Naive thymus-derived CD4-positive, alpha-beta T cell (primary cell): ENCODE measurements at regions not wholly inside any gene's neighbourhood (a gene's known extent, or its start where the extent isn't known, plus 50 kb on each side); places are given as distances from the start of the nearest gene placed in this dataset.
A peak's percentile ranks its signal among the peaks of the same experiment; 100 is the strongest.

Source experiments
- ATAC-seq: fragments of 150-1000 bp; cut with Tn5 transposase; 2 replicates; pipeline ENCODE4 v1.10.0; 2021; ENCODE audit warnings: mild to moderate bottlenecking, moderate library complexity
- CTCF ChIA-PET: fragments of 350-600 bp; sonication (Branson Sonifier 250); formaldehyde crosslinking; loops from one replicate; lab custom pipeline; 2021; ENCODE audit warnings: antibody characterized with exemption; lab: Charles Lee
- POLR2A ChIA-PET: fragments of 350-600 bp; sonication (Branson Sonifier 250); formaldehyde crosslinking; loops from one replicate; lab custom pipeline; 2021; ENCODE audit warnings: antibody characterized with exemption, inconsistent platforms; lab: Charles Lee
- DNase-seq, 9 donors: peaks; one replicate each; pipeline versions ENCODE4 v3.0.0 to v3.0.0-alpha.2; 2020 to 2022; ENCODE audit warnings: mixed read lengths in 1 of 9
- H3K27ac ChIP-seq: one replicate; pipeline ENCODE4 v1.7.0; 2013; ENCODE audit warnings: mild to moderate bottlenecking, low read depth, low read length, moderate library complexity
- H3K27me3 ChIP-seq, 2 donors: one replicate each; pipeline ENCODE4 v1.7.0; 2013; ENCODE audit warnings: low read length in 2 of 2, mild to moderate bottlenecking in 2 of 2, moderate library complexity in 2 of 2; ENCODE audit not compliant: control insufficient read depth in 2 of 2, insufficient read depth in 2 of 2
- H3K36me3 ChIP-seq, 3 experiments: 1 replicate in 2 of 3; 2 replicates in 1 of 3; pipeline ENCODE4 v1.7.0; 2013; ENCODE audit warnings: low read length in 3 of 3, mild to moderate bottlenecking in 3 of 3, moderate library complexity in 1 of 3; ENCODE audit not compliant: insufficient read depth in 3 of 3, control insufficient read depth in 2 of 3
- H3K4me1 ChIP-seq, 2 donors: one replicate each; pipeline ENCODE4 v1.7.0; 2013; ENCODE audit warnings: low read length in 2 of 2, mild to moderate bottlenecking in 2 of 2, moderate library complexity in 1 of 2; ENCODE audit not compliant: control insufficient read depth in 2 of 2, insufficient read depth in 2 of 2
- H3K4me3 ChIP-seq: 2 replicates; pipeline ENCODE4 v1.7.0; 2013; ENCODE audit warnings: mild to moderate bottlenecking, low read length
- H3K9me3 ChIP-seq, 3 experiments: 1 replicate in 2 of 3; 2 replicates in 1 of 3; pipeline ENCODE4 v1.7.0; 2013; ENCODE audit warnings: low read length in 3 of 3; ENCODE audit not compliant: control insufficient read depth in 2 of 3
- H3K27ac Mint-ChIP-seq, 9 donors: one replicate each; pipeline ENCODE4 v1.8.0; 2020 to 2022; ENCODE audit warnings: mixed read lengths in 9 of 9, mild to moderate bottlenecking in 8 of 9, moderate library complexity in 5 of 9, inconsistent platforms in 2 of 9
- H3K27me3 Mint-ChIP-seq, 5 donors: one replicate each; pipeline ENCODE4 v1.8.0; 2021 to 2022; ENCODE audit warnings: mixed read lengths in 5 of 5, mild to moderate bottlenecking in 1 of 5
- H3K36me3 Mint-ChIP-seq, 5 donors: one replicate each; pipeline ENCODE4 v1.8.0; 2020 to 2022; ENCODE audit warnings: mixed read lengths in 5 of 5, mild to moderate bottlenecking in 3 of 5, inconsistent platforms in 1 of 5
- H3K4me1 Mint-ChIP-seq, 7 donors: one replicate each; pipeline ENCODE4 v1.8.0; 2020 to 2022; ENCODE audit warnings: mixed read lengths in 7 of 7, mild to moderate bottlenecking in 3 of 7, inconsistent platforms in 1 of 7
- H3K4me3 Mint-ChIP-seq, 10 donors: one replicate each; pipeline ENCODE4 v1.8.0; 2020 to 2022; ENCODE audit warnings: mild to moderate bottlenecking in 10 of 10, mixed read lengths in 10 of 10, moderate library complexity in 6 of 10, inconsistent platforms in 2 of 10
- H3K9me3 Mint-ChIP-seq, 11 donors: one replicate each; pipeline ENCODE4 v1.8.0; 2020 to 2022; ENCODE audit warnings: mixed read lengths in 11 of 11, mild to moderate bottlenecking in 4 of 11, inconsistent platforms in 1 of 11, moderate library complexity in 1 of 11
- intact Hi-C, 2 donors: fragments of 100-400 bp; cut with micrococcal nuclease; formaldehyde crosslinking; loops; one replicate each; pipeline ENCODE4 v1.15.1; 2023

DNA sequence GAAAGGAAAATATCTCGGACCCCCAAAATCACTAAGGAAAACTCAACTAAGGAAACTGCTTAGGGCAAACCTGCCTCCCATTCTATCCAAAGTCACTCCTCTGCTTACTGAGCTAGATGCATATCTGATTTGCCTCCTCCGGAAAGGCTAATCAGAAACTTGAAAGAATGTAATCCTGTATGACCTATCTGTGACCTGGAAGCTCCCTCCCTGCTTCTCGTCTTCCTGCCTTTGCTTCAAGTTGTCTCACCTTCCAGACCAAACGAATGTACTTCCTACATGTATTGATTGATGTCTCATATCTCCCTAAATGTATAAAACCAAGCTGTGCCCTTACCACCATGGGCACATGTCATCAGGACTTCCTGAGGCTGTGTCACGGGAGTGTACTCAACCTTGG lies 58.1 kb upstream of the SEC61G start:
- Mint-ChIP-seq H3K4me3 (no peak overlapping the region), H3K27ac (no peak overlapping the region), H3K27me3 (peaks cover 0 to 16% (median 9%) of the 10 kb centered on the region in 5 donors), H3K9me3 (no peaks in the 10 kb centered on the region), H3K4me1 (no peaks in the 10 kb centered on the region), H3K36me3 (no peaks in the 10 kb centered on the region)
- Histone ChIP-seq H3K27me3 (no peaks in the 10 kb centered on the region), H3K9me3 (no peaks in the 10 kb centered on the region), H3K36me3 (no peaks in the 10 kb centered on the region), H3K4me1 (no peaks in the 10 kb centered on the region), H3K4me3 (no peak overlapping the region), H3K27ac (no peak overlapping the region)
- DNase-seq (no peak), ATAC-seq (no peak)
- ChIA-PET CTCF (no interaction called here), POLR2A (no interaction called here)
- intact Hi-C loops: no loop called here

DNA sequence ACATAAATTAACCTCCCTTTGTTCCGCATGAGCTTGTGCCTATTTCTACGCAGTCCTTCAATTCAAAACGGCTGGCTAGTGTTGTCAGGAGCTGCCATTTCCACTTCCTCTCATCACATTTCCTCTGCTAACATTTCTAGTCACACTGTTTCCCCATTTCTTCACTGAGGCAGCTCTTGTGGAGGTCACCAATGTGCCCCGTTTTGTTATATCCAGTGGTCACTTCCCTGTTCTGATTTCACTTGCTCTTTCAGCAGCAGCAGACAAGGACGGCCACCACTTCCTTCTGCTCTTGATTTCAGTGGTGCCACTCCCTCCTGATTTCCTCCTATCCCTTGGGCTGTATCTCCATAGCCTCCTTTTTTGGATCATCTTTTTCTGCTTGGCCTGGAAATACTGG lies 64.8 kb upstream of the SEC61G start:
- ChIA-PET POLR2A (no interaction called here), CTCF (no interaction called here)
- H3K4me1 Mint-ChIP-seq: peaks cover 0 to 2% (median 0%) of the 10 kb centered on the region in 7 donors
- peaks cover 0 to 14% (median 0%) of the 10 kb centered on the region in 11 donors for H3K9me3 Mint-ChIP-seq
- intact Hi-C loops: no loop called here
- Histone ChIP-seq H3K4me3 (no peak overlapping the region), H3K36me3 (no peaks in the 10 kb centered on the region), H3K27ac (no peak overlapping the region), H3K9me3 (no peaks in the 10 kb centered on the region), H3K27me3 (no peaks in the 10 kb centered on the region), H3K4me1 (no peaks in the 10 kb centered on the region)
- peaks cover 9 to 45% (median 31%) of the 10 kb centered on the region in 5 donors for H3K27me3 Mint-ChIP-seq
- DNase-seq (no peak), ATAC-seq (peak; percentile 66)
- H3K27ac Mint-ChIP-seq: no peak overlapping the region
- H3K4me3 Mint-ChIP-seq: no peak overlapping the region
- H3K36me3 Mint-ChIP-seq: no peaks in the 10 kb centered on the region

DNA sequence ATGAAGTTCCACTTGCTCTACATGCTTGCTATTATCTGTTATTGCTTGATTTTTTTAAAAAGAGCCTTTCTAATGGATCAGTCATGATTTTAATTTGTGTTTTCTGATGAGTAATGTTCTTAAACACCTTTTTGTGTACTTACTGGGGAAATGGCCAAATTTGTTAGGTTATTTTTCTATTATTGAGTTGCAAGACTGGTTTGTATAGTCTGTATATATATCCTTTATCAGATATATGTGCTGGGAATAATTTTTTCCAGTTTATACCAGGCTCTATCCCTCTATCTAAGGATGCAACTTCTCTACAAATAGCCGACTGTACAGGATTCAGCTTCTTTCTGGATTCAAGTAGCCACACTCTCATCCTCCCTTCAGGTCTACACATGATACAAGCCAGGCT lies 65.6 kb upstream of the SEC61G start:
- no peak overlapping the region for H3K27ac ChIP-seq
- ChIA-PET POLR2A (no interaction called here), CTCF (no interaction called here)
- no peaks in the 10 kb centered on the region for H3K4me1 ChIP-seq
- no peaks in the 10 kb centered on the region for H3K36me3 ChIP-seq
- ATAC-seq (no peak), DNase-seq (no peak)
- no peaks in the 10 kb centered on the region for H3K9me3 ChIP-seq
- Mint-ChIP-seq H3K4me1 (peaks cover 0 to 2% (median 0%) of the 10 kb centered on the region in 7 donors), H3K4me3 (no peak overlapping the region), H3K27me3 (peaks cover 9 to 45% (median 30%) of the 10 kb centered on the region in 5 donors), H3K36me3 (no peaks in the 10 kb centered on the region), H3K9me3 (peaks cover 0 to 21% (median 4%) of the 10 kb centered on the region in 11 donors), H3K27ac (no peak overlapping the region)
- H3K4me3 ChIP-seq: no peak overlapping the region
- H3K27me3 ChIP-seq: no peaks in the 10 kb centered on the region
- intact Hi-C loops: no loop called here

DNA sequence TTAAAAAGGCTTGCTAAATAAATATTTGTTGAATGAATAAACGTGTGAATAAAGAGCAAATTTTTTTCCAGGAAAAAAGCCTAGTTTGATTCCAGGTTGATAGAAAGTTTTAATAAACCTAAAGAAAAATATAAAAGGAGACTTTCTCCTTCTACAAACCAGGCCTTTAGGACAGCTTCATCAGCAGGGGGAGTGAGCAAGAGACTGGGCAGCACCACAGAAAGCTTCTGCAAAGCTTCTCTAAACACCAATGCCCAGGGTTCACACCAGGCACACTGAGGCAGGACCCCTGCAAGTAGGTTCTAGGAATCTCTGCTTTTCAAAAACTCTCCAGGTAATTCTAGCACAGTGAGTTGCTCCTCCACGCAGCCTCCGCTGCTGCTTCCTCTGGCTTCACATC lies 66.4 kb upstream of the SEC61G start:
- Histone ChIP-seq H3K27ac (no peak overlapping the region), H3K4me3 (no peak overlapping the region), H3K36me3 (no peaks in the 10 kb centered on the region), H3K4me1 (no peaks in the 10 kb centered on the region), H3K27me3 (no peaks in the 10 kb centered on the region), H3K9me3 (no peaks in the 10 kb centered on the region)
- Mint-ChIP-seq H3K9me3 (peaks cover 0 to 28% (median 4%) of the 10 kb centered on the region in 11 donors), H3K36me3 (no peaks in the 10 kb centered on the region), H3K27ac (no peak overlapping the region), H3K4me3 (no peak overlapping the region), H3K27me3 (peaks cover 9 to 45% (median 33%) of the 10 kb centered on the region in 5 donors), H3K4me1 (peaks cover 0 to 2% (median 0%) of the 10 kb centered on the region in 7 donors)
- ChIA-PET CTCF (interaction anchor here (0.7 kb wide), 1 partner anchor 198 kb away, joined by 3 read pairs; no protein-coding TSS in a partner anchor), POLR2A (no interaction called here)
- intact Hi-C loops: no loop called here
- DNase-seq (no peak), ATAC-seq (no peak)

DNA sequence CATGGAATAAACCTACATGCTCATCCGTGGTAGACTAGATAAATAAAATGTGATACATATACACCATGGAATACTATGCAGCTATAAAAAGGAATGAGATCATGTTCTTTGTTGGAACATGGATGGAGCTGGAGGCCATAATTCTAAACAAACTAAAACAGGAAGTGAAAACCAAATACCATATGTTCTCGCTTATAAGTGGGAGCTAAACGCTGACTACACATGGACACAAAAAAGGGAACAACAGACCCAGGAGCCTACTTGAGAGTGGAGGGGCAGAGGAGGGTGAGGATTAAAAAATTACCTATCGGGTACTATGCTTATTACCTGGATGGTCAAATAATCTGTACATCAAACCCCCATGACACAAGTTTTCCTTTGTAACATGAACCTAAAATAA lies 68.7 kb upstream of the SEC61G start:
- Mint-ChIP-seq H3K36me3 (no peaks in the 10 kb centered on the region), H3K9me3 (peaks cover 0 to 32% (median 5%) of the 10 kb centered on the region in 11 donors), H3K27me3 (peaks cover 9 to 50% (median 33%) of the 10 kb centered on the region in 5 donors), H3K27ac (no peak overlapping the region), H3K4me1 (peaks cover 0 to 2% (median 0%) of the 10 kb centered on the region in 7 donors), H3K4me3 (no peak overlapping the region)
- intact Hi-C loops: no loop called here
- H3K36me3 ChIP-seq: no peaks in the 10 kb centered on the region
- ChIA-PET POLR2A (no interaction called here), CTCF (no interaction called here)
- no peaks in the 10 kb centered on the region for H3K4me1 ChIP-seq
- H3K4me3 ChIP-seq: no peak overlapping the region
- no peaks in the 10 kb centered on the region for H3K9me3 ChIP-seq
- DNase-seq: no peak
- H3K27ac ChIP-seq: no peak overlapping the region
- no peak for ATAC-seq
- no peaks in the 10 kb centered on the region for H3K27me3 ChIP-seq

DNA sequence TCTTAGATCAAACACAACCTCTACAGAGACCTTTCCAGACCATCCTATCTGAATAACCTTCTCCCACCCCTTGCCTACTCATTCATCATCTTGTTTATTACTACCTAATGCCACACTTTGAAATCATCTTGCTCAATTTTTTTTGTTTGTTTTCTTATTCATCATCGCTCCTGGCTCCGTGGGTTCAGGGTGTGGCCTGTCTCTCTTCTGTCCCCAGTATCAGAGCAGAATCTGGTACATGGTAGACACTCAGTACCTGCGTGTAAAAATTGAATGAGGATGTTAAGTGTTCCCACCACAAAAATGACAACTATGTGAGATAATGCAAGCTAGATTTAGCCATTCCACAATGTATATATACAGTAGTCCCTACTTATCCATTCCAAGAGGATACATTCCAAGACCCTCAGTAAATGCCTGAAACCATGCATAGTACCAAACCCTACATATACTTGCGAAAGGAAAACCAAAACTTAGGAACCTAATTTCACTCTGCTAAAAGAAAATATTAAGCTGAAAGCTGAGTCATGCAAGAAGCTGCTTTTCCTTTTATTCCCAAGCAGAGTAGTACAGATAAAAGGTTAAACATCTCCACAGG lies 72.1 kb upstream of the SEC61G start:
- H3K27me3 ChIP-seq: no peaks in the 10 kb centered on the region
- H3K4me3 Mint-ChIP-seq: no peak overlapping the region
- no peaks in the 10 kb centered on the region for H3K36me3 Mint-ChIP-seq
- ATAC-seq (no peak), DNase-seq (no peak)
- intact Hi-C loops: no loop called here
- H3K27ac ChIP-seq: no peak overlapping the region
- H3K9me3 ChIP-seq: no peaks in the 10 kb centered on the region
- peaks cover 0 to 32% (median 8%) of the 10 kb centered on the region in 11 donors for H3K9me3 Mint-ChIP-seq
- no peaks in the 10 kb centered on the region for H3K4me1 Mint-ChIP-seq
- H3K36me3 ChIP-seq: no peaks in the 10 kb centered on the region
- H3K4me3 ChIP-seq: no peak overlapping the region
- no peak overlapping the region for H3K27ac Mint-ChIP-seq
- ChIA-PET POLR2A (no interaction called here), CTCF (interaction anchor here (0.6 kb wide), 1 partner anchor 37 kb away, joined by 3 read pairs; no protein-coding TSS in a partner anchor)
- peaks cover 3 to 18% (median 9%) of the 10 kb centered on the region in 5 donors for H3K27me3 Mint-ChIP-seq
- H3K4me1 ChIP-seq: no peaks in the 10 kb centered on the region

DNA sequence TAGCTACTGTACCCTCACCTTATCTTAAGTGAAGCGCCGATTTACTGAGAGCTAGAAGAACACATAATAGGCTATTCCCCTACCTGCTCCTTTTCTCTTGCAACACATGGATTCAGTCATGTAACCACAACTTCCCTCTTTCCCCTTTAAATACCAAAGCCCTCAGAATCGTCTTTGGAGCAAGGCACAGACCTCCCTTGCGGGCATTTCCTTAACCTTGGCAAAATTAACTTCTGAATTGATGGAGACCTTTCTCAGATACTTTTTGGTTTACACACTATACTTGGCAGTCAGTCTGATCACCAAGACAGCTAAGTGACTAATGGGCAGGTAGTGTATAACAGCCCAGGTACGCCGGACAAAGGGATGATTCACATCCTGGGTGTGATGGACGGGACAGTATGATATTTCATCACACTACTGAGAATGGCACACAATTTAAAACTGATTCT lies 72.7 kb upstream of the SEC61G start:
- no peak overlapping the region for H3K27ac Mint-ChIP-seq
- intact Hi-C loops: no loop called here
- no peak overlapping the region for H3K27ac ChIP-seq
- POLR2A ChIA-PET: no interaction called here
- H3K4me1 Mint-ChIP-seq: no peaks in the 10 kb centered on the region
- no peaks in the 10 kb centered on the region for H3K36me3 ChIP-seq
- ATAC-seq (no peak), DNase-seq (no peak)
- CTCF ChIA-PET: interaction anchor here (0.6 kb wide), 1 partner anchor 38 kb away, joined by 3 read pairs; no protein-coding TSS in a partner anchor
- no peak overlapping the region for H3K4me3 Mint-ChIP-seq
- peaks cover 0 to 15% (median 4%) of the 10 kb centered on the region in 5 donors for H3K27me3 Mint-ChIP-seq
- H3K36me3 Mint-ChIP-seq: no peaks in the 10 kb centered on the region
- peaks cover 0 to 32% (median 8%) of the 10 kb centered on the region in 11 donors for H3K9me3 Mint-ChIP-seq
- no peaks in the 10 kb centered on the region for H3K4me1 ChIP-seq
- H3K27me3 ChIP-seq: no peaks in the 10 kb centered on the region
- no peaks in the 10 kb centered on the region for H3K9me3 ChIP-seq
- no peak overlapping the region for H3K4me3 ChIP-seq
